K562 (cell line): ENCODE measurements at regions not wholly inside any gene's neighbourhood (a gene's known extent, or its start where the extent isn't known, plus 50 kb on each side); places are given as distances from the start of the nearest gene placed in this dataset.

ENCODE experiments used
- CC2D1A ChIP-seq: fragments of 450-650 bp; IDR thresholded peaks from 2 replicates; pipeline ENCODE4 v1.6.1; 2017; ENCODE audit warnings: mild to moderate bottlenecking
- FOXK1 ChIP-seq: sonication (generic); formaldehyde crosslinking; IDR thresholded peaks from 2 replicates; pipeline ENCODE4 v1.8.0; 2022; ENCODE audit warnings: missing genetic modification reagents, mild to moderate bottlenecking, borderline replicate concordance
- MCM2 ChIP-seq: fragments of 450-650 bp; IDR thresholded peaks from 2 replicates; pipeline ENCODE4 v1.6.1; 2017; ENCODE audit warnings: low read depth, mild to moderate bottlenecking
- MCM3 ChIP-seq: fragments of 450-650 bp; IDR thresholded peaks from 2 replicates; pipeline ENCODE4 v1.6.1; 2016
- SMC3 ChIP-seq: conservative IDR thresholded peaks from 2 replicates; pipeline ENCODE4 v1.6.1; 2011; ENCODE audit warnings: low read depth, low read length, improper control_type of control experiment; ENCODE audit not compliant: insufficient read depth
- TAF15 ChIP-seq: fragments of 200-400 bp; formaldehyde crosslinking; IDR thresholded peaks from 2 replicates; pipeline ENCODE4 v1.6.1; 2017; ENCODE audit warnings: mild to moderate bottlenecking, low read depth, low read length, moderate library complexity
- WHSC1 ChIP-seq: IDR thresholded peaks from one replicate; pipeline ENCODE4 v1.6.1; 2012; ENCODE audit warnings: low read length, control low read depth, inconsistent platforms
- ZNF184 ChIP-seq: sonication (generic); formaldehyde crosslinking; IDR thresholded peaks from 2 replicates; pipeline ENCODE4 v1.5.0; 2020; ENCODE audit warnings: missing genetic modification reagents
- TF ChIP-seq, protein P1 (sequence below): sonication (generic); formaldehyde crosslinking; IDR thresholded peaks from 2 replicates; pipeline ENCODE4 v1.8.1; 2023; ENCODE audit warnings: mild to moderate bottlenecking, missing genetic modification reagents
- TF ChIP-seq, protein P2 (sequence below), 2 experiments: fragments of 450-650 bp; formaldehyde crosslinking in 1 of 2; IDR thresholded peaks; 2 replicates each; pipeline versions ENCODE4 v1.4.0 to v1.6.1; 2014 to 2020; ENCODE audit warnings: mild to moderate bottlenecking in 2 of 2, borderline replicate concordance in 1 of 2, low read depth in 1 of 2

DNA sequence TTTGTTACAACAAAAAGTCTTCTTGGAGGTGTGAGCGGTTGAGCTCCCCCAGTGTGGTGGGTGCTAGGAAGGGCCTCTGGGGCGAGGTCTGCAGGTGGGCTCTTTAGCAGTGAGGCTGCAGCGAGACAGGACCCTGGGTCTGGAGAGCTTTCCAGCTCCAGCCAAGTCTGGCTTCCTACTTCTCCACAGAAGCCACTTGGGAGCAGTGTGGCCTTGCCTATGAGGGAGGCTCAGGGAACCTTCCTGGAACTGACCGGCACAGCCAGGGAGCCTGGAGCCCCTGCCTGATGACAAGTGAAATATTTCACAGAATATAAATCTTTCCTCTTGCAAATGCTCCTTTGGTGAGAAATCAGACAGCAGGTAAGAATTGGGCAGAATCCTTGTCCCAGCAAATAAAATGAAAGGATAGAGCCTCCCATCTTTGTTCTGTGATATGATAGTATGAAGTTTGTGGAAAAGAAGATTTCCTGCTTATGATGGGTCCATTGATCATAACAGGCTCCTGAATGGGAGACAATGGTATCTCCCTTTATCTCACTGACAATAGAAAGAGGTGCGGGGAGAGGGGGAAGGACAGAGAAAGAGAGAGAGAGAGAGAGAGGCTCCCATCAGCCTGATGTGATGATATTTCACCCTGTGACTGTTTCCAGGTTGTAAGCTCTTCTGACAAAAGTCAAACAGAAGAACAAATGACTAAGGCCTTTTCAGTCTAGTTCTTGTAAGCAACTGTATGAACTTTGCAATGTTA is 289.8 kb upstream of the SPRED2 start (continued):
- TF ChIP-seq FOXK1, result no peak
- 0 out of 2 replicates have a peak, but pooled peaks have one; percentile 28 for TF ChIP-seq CC2D1A
- TF ChIP-seq, protein P1, sequence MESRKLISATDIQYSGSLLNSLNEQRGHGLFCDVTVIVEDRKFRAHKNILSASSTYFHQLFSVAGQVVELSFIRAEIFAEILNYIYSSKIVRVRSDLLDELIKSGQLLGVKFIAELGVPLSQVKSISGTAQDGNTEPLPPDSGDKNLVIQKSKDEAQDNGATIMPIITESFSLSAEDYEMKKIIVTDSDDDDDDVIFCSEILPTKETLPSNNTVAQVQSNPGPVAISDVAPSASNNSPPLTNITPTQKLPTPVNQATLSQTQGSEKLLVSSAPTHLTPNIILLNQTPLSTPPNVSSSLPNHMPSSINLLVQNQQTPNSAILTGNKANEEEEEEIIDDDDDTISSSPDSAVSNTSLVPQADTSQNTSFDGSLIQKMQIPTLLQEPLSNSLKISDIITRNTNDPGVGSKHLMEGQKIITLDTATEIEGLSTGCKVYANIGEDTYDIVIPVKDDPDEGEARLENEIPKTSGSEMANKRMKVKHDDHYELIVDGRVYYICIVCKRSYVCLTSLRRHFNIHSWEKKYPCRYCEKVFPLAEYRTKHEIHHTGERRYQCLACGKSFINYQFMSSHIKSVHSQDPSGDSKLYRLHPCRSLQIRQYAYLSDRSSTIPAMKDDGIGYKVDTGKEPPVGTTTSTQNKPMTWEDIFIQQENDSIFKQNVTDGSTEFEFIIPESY (CRISPR knock-in tag), result no peak
- peak; percentile 67 for TF ChIP-seq SMC3
- TF ChIP-seq, protein P2, sequence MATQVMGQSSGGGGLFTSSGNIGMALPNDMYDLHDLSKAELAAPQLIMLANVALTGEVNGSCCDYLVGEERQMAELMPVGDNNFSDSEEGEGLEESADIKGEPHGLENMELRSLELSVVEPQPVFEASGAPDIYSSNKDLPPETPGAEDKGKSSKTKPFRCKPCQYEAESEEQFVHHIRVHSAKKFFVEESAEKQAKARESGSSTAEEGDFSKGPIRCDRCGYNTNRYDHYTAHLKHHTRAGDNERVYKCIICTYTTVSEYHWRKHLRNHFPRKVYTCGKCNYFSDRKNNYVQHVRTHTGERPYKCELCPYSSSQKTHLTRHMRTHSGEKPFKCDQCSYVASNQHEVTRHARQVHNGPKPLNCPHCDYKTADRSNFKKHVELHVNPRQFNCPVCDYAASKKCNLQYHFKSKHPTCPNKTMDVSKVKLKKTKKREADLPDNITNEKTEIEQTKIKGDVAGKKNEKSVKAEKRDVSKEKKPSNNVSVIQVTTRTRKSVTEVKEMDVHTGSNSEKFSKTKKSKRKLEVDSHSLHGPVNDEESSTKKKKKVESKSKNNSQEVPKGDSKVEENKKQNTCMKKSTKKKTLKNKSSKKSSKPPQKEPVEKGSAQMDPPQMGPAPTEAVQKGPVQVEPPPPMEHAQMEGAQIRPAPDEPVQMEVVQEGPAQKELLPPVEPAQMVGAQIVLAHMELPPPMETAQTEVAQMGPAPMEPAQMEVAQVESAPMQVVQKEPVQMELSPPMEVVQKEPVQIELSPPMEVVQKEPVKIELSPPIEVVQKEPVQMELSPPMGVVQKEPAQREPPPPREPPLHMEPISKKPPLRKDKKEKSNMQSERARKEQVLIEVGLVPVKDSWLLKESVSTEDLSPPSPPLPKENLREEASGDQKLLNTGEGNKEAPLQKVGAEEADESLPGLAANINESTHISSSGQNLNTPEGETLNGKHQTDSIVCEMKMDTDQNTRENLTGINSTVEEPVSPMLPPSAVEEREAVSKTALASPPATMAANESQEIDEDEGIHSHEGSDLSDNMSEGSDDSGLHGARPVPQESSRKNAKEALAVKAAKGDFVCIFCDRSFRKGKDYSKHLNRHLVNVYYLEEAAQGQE (IDR thresholded peaks at IDR 0.05; ENCODE audit: borderline replicate concordance), result peak; percentile 85
- TF ChIP-seq, protein P2 (CRISPR knock-in tag; IDR thresholded peaks at IDR 0.05; ENCODE audit: low read depth), result no peak
- TF ChIP-seq TAF15, result no peak
- no peak for TF ChIP-seq MCM3
- no peak for TF ChIP-seq ZNF184 (CRISPR knock-in tag)
- TF ChIP-seq WHSC1, result no peak
- TF ChIP-seq MCM2, result no peak
